ENCODE measurements at regions not wholly inside any gene's neighbourhood (a gene's known extent, or its start where the extent isn't known, plus 50 kb on each side); places are given as distances from the start of the nearest gene placed in this dataset.
"Not testable (repeated sequence)": the region's sequence is repeated elsewhere in the genome, so short reads cannot be mapped to it uniquely, and the experiment has no call there.

DNA sequence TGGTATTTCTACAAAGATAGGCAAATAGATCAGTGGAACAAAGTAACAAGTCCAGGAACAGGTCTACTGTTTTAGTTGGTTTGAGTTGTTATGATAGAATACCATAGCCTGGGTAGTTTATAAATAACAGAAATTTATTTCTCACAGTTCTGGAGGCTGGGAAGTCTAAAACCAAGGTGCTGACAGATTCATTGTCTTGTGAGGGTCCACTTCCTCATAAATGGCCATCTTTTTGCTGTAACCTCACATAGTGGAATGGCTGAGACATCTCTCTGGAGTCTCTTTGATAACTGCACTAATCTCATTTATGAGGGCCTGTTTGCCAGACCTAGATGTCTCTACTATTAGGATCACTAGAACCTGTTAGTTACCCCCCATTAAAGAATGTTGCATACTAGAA, 152.3 kb upstream of the MYRIP start:
- no peak for DNase-seq

DNA sequence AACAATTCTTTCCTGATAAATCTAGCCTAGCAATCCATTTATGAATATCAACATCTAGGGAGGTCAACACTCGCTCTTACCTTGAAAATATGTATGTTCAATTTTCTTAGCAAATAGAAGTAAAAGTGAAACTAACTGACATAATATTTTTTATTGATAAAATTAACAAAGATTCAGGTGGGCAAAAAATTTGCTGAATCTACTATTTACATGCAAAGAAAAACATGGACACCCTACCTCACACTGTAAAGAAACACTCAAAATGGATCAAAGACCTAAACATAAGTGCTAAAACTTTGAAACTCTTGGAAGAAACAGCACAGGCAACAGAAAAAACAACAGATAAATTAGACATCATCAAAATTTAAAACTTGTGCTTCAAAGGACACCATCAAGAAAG, 151.6 kb upstream of the MYRIP start:
- no peak for DNase-seq

DNA sequence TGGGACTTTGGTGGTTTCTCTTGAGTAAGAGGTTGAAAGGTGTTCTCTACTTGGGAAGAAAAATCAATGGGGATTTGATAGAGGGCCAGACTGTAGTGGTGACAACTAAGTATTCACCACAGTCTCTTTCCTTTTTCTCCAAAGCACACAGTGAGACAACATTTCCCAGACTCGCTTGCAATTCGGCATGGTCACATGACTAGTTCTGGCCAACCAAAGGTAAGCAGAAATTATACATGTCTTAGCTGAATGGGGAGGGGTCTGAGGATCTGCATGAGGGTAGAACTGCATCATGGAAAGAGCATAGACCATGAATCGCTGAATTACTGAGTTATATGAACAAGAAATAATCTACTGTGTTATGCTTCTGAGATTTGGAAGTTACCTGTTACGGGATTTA, 144.5 kb upstream of the MYRIP start:
- no peak for DNase-seq

DNA sequence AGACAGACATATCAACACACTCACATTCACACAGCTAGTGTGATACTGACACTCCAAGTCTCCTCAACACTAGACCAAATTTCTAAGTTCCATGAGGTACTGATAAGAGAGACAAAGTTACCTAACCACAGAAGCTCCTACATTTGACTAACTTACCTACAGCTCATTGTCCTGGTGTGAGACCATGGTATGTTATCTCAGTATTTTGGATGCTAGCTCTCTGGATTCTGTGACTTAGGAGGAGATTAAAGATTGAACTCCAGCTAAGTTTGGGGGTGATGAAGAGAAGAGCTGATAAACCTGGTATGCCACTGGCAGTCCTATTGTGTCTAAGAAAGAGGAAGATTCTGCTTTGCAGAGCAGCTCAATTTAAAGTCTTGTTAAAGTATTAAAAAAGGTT, 144.0 kb upstream of the MYRIP start:
- no peak for DNase-seq

DNA sequence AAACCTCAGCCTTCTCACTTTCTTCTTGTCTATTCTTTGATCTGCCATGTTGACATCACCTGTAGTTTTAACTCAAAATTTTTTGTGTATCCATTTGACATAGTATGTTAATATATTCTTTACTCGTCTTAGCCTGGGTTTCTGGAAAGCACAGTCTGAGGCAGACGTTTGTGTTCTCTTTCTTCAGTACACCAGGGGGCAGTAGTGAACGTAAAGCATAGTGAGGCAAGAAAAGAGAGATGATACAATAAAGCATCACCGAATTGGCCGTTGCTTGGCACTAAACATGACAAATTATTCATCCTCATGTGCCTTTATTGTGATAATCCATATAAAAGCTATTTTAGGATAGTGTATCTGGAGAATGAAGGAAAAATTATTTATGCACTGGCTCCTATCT, 141.0 kb upstream of the MYRIP start:
- DNase-seq: peak; percentile 18 to 76

DNA sequence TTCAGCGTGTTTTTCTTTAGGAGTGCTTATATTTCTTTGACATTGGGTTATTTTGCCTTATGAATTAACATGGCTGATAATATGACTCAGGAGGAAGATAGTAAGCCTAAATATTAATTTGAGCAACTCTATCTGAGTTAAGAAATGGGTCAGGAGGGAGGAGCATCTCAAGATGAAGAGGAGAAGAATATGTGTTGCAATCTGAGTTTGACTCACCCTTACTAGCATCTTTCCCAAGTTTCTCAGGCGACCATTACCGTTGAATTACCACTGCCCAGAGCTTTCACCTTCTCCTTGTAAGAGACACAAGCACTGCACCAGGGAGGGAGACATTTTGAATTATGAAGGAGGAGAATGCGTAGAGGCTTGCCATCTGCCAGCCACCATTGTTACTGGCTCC, 138.3 kb upstream of the MYRIP start:
- no peak for DNase-seq

DNA sequence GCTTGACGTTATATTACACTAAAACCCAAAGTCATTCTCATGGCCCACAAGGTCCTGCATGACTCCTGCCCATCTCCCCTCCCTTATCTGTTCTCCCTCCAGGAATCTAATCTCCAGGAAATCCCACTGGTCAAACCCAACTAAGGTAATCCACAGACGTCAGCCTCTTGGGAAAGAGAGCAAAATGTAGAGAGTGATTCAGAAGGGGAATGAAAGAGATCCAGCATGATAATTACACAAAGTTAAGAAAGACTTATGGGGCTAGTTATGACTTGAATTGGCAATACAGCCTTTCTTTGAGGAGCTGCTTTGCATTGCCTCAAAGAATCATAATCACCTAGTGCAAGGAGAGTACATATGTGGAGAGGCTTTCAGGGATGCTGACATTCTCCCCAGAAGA, 137.8 kb upstream of the MYRIP start:
- DNase-seq: no peak

DNA sequence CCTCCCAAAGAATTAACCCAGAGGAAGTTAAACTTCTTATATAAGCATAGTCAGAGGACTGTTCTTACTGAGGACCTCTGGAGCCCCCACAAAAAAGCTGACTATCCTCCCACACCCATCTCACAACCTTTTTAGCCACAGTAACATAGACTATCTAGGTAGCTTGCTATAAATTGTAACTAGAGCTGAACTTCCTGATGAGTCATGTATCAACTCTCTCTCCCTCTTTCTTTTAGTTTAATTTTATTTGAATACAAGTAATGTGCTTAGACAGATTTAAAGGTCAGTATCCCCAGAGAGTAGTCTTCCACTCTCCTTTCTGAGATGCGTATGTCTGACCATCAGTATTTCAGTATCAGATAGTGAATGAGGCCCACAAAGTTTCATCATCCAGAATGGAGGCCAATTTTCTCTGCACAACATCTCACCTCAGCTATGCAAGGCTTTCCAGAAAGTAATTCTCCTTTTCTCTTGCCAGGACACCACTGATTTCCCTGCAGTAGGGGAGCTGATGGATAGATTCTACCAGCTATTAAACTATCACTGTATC, 104.0 kb upstream of the MYRIP start:
- DNase-seq: no peak

DNA sequence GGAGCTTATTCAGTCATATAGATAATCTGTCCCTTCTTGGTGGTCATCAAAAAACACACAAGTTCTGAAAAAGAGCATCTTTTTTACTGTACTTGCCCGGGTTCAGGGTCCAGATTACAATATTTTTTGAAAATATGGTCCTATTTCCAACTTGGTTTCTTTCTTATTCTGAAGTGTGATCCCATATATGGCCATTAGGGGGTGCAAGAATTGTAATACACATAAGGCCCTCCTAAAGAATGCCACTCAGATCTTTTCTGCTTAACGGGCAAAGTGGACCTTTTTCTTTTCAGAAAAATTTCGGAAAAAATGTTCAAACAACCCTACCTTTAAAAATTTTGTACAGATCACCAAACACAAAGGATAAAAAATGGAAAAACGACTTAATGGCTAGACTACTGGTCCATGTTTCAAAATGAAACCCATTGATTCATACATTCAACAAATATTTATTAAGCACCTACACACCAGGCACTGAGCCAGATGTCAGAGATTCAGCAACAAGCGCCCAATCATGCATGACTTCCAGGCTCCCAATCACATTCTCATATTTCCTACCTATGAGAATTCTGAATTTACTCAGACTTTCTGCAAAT, 102.0 kb upstream of the MYRIP start:
- DNase-seq: peak in 1 of 2 experiments; percentile 36

DNA sequence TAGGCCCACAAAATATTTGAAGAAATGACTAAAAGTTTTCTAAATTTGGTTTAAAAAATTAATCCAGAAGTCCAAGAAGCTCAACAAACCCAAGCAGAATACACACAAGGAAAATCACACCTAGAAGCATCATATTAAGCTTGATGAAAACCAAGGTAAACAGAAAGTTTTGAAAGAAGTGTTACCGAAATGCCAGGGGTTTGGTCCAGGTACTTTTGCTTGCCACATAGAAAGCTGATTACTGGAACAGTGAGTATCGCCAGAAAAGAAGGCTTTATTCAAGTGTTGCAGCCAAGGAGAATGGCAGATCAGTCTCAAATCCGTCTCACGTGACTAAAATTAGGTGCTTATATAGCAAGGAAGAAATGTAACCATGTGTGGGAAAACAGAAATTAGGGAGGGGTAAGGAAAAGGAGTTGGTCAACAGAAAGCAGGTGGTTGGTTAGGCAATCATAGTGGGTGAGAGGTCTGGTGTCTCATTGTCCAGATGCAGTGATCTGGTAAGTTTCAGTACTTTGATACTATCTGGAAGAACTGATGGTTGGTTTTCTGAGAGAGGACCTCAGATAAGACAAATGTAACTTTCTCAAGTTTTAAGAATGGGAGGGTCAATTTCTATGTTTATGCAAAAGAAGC, 96.9 kb upstream of the MYRIP start:
- DNase-seq: no peak

DNA sequence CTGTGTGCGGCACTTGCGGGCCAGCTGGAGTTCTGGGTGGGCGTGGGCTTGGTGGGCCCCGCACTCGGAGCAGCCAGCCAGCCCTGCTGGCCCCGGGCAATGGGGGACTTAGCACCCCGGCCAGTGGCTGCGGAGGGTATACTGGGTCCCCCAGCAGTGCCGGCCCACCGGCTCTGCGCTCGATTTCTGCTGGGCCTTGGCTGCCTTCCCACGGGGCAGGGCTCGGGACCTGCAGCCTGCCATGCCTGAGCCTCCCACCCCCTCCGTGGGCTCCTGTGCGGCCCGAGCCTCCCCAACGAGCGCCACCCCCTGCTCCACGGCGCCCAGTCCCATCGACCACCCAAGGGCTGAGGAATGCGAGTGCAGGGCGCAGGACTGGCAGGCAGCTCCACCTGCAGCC, 96.1 kb upstream of the MYRIP start:
- not testable (repeated sequence) for DNase-seq

DNA sequence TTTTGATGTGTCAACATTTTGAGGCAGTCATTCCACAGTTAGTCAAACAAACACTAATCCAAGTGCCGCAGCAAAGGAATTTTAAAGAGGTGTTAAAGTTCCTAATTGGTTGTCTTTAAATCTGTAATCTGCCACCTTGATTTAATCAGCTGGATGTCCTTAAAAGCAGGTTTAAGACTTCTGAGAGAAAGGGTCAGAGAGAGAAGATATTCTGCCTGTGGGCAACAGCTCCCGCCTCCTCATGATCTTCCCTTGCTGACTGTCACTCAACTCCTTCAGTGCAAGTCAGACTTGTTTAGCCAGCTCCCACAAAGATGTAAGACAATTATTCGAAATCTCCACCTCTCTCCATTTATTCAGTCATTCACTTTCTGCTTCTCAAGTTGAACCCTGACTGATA, 92.6 kb upstream of the MYRIP start:
- no peak for DNase-seq

DNA sequence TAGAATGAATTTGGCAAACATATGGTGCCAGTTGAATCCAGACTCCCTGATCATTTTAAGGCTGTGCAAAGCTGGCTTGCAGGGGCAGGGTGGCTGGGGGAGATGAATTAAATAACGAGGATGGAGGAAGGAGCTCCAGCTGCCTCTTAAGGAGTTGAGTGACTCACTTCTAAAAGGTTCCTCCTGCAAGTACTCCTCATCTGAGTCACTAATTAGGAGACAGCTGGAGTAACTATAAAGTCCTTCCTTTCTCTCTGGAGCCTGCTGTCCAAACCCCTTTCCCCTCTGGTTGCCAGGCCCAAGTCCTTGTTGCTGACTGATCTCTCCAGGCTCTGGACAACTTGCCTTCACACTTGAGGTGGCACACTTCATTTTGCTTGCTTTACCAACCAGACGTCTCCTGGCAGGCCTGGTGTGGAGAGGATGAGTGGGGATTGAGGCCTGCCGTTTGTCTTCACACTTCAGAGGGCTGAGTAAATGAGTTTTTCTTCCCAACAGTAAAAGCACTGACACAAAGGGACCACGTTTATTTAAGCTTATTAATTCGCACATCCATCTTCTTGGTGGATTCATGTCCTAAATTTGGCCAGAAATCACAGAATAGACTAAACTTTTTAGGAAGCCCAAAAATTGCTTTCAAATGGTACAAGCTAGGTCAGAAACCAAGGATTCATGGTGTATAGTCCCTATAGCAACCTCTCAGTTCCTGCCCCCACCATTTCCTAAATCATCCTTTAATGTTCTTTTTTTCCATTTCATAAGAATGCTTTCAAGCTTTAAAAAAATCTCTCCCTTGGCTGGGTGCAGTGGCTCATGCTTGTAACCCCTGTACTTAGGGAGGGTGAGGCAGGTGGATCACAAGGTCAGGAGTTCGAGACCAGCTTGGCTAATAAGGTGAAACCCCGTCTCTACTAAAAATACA, 90.5 kb upstream of the MYRIP start:
- DNase-seq: no peak

DNA sequence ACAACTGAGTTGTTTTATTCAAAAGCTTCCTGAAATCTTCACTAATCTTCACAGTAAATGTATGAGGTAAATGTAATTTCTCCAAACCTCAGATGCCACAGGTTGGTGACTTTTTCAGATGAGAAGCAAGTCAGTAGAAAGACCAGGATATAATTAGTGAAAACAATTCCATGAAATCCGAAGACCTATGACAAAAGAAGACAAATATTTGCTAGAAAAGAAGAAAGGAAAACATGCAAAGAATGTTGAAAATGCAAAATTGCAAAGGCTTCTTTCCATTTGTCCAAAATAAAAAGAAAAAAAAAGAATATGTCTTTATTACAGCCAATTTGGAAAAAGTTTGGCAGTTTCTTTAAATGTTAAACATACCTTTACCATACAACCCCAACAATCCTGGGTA, 88.3 kb upstream of the MYRIP start:
- DNase-seq: no peak

DNA sequence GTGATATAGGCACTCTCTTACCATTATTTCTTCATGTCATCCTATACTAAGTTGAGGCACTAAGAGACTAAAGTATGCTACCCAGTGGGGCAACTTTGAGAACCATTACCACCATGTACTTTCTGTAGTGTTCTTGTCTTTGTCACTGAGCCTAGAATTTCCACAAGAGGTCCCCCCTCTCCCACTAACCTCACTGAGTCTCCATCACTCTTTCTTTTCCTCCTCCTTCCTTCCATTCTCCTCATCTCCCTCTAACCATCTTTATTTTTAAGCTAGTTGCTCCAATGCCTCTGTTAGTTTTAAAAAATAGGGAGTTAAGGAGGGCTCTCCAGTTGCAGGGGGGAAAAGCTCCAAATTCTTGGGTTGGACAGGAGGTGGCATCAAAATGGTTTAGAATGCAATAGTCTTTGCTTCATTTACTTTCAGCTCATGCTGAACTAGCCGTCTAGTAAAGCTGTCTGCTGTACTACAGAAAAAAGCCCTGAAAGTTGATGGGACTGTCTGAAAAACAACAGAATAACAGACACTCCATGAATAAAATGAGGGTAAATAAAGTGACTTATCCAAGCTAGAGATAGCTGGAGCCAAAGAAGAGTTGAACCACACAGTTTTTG, 85.1 kb upstream of the MYRIP start:
- peak in 1 of 2 experiments; percentile 23 for DNase-seq

DNA sequence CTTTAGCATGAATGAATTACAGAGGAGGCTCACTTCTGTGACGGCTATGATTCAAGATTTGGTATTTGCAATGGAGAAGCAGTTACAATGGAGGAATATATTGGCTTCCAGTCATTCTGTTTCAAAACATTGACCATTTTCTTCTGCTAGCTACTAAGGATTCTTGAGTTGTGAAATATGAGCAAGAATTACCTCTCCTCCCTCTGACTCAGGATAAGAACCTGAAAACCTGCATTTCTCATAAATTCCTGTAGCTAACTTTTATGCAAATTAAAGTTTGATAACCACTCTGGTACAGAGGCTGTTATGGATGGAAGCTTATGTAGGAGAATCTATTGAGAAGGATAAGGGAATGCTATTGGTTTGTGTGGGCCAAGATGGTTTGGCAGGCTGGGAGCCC, 84.1 kb upstream of the MYRIP start:
- DNase-seq: no peak

DNA sequence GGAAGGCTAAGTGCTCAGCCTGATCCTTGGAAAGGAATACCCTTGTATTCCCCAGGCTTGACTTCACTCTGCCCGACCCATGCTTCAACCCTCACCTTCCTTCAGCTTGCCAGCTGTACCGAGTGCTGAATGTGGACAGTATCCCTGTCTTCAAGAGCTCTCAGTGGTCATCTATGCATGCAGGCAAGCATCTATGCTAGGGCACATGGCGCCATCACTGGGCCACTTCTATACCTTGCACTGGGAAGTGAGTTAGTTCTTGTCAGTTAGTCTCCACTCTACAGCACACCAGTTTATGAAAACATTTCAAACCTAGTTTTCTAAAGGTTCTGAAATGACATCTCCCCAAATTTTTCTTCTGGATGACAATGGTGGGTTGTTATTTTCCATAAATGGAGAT, 82.0 kb upstream of the MYRIP start:
- peak in 1 of 2 experiments; percentile 5 for DNase-seq

DNA sequence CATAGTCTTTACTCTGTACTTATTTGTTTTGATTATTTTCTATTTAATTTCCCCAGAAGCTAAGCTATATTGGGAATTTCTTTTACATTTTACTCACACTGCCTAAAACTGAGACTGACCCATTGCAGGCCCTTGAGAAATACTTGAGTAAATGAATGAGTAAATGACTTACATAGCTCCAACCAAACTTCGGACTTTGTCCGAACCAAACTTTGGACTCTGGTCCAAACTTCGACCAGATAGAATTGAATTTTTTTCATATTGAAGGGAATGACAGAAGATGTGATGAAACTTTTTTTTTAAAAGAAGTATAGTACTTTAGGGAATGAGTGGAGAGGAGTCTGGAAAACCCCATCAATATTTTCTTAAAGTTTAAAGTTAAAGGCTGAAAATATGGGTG, 75.6 kb upstream of the MYRIP start:
- no peak for DNase-seq

DNA sequence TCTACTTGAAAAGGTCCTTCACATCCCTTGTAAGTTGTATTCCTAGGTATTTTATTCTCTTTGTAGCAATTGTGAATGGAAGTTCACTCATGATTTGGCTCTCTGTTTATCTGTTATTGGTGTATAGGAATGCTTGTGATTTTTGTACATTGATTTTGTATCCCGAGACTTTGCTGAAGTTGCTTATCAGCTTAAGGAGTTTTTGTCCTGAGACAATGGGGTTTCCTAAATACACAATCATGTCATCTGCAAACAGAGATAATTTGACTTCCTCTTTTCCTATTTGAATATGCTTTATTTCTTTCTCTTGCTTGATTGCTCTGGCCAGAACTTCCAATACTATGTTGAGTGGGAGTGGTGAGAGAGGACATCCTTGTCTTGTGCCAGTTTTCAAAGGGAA, 69.8 kb upstream of the MYRIP start:
- not testable (repeated sequence) for DNase-seq

DNA sequence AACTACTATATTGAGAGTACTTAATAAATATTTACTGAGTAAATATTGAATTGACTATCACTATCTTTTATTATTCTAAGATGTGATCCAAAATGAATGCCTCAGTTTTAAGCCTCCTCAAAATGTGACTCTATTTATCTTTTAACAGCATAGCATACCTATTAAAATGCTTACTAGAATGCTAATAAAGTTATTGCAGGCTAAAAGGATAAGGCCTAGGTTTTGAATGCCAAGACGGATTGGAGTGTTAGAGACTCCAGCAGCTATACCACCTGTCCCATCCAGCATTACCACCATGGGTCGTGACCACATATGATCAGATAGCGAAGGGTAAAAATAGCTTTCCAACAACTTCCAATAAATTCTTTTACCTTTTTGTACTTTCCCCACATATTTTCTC, 64.7 kb upstream of the MYRIP start:
- DNase-seq: no peak

DNA sequence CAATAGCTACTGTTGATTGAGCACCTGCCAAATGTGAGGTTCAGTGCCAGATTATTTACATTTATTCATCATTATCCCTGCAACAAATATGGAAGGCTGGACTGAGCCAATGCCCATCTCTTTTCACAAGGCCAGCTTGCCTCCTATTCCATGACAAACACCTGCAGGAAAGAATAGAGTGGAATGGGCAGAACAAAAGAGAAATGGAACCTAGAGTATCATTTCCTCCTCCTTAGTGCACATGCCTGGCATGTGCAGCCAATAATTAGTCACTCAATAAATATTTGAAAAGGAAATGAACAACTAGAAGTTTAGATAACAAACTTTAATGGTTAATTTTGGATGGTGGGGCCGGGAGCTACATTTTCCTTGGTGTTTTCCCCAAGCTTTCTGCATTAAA, 61.4 kb upstream of the MYRIP start:
- no peak for DNase-seq

DNA sequence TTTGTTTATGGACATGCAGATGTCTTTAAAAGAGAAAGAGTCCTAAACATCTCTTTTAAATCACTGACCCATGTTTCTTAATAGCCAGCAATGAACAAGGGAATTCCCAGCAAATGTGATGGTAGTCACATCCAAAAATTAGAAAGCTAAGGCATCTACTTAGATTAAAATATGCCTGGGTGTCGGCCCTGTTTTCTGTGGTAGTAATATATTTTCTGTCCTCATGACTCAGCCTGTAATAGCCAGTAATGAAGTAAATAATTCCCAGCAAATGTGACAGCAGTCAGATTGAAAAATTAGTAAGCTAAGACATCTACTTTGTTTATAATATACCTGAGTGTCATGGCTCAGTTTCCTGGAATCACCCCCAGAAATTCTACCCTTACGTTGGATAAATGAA, 60.6 kb upstream of the MYRIP start:
- no peak for DNase-seq

DNA sequence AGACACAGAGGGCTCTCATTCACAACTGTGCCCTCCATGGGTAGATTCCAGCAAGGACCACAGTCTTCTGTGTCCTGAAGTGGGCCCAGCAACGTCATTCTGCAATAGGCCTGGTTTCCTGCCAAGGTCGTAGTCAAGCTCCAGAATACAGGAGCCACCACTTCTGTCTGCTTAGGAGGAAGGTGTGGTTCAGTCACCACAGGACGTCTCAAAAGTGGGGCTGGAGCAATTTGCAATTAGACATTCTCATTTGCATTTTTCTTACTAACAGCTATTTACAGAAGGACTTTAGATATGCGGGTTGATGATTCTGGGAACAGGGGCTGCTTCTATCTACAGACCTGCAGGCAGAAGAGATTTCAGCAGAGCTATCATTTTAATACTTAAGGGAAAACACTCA, 58.7 kb upstream of the MYRIP start:
- peak; percentile 6 to 18 for DNase-seq

Data from NCI-H526 (cell line).